ENCODE measurements at regions not wholly inside any gene's neighbourhood (a gene's known extent, or its start where the extent isn't known, plus 50 kb on each side); places are given as distances from the start of the nearest gene placed in this dataset.

- Histone ChIP-seq H3K4me1 (ENCODE audit: insufficient read depth, low read length) (peaks cover 4% of the 10 kb centered on the region; the same call in 1 of the 2 replicates), H2BK20ac (ENCODE audit: low read depth, low read length, poor library complexity, severe bottlenecking) (no peak overlapping the region), H4K5ac (ENCODE audit: insufficient read length, low read depth, low read length) (no peak overlapping the region), H3K23me2 (ENCODE audit: insufficient read length, low read depth, low read length, poor library complexity, severe bottlenecking) (no peaks in the 10 kb centered on the region), H4K91ac (ENCODE audit: insufficient read length, low read depth, low read length) (no peak overlapping the region), H2AK5ac (ENCODE audit: insufficient read length, low read length) (no peak overlapping the region), H3K56ac (ENCODE audit: insufficient read length, low read depth, low read length) (no peak overlapping the region), H4K8ac (replicated peaks; ENCODE audit: insufficient read length, low read depth, low read length) (no peak overlapping the region), H3K79me1 (ENCODE audit: insufficient read depth, low read depth, low read length, poor library complexity, severe bottlenecking) (no peaks in the 10 kb centered on the region), H3K9ac (ENCODE audit: extremely low read depth, insufficient read length, low read length) (no peak overlapping the region), H3K14ac (ENCODE audit: insufficient read depth, low read length) (no peak overlapping the region), H3K27me3 (ENCODE audit: insufficient read depth, low read length) (no peaks in the 10 kb centered on the region), H3K4me2 (ENCODE audit: insufficient read depth, insufficient read length, low read length) (peak overlapping the region; percentile 33), H2AFZ (ENCODE audit: low read length) (peak overlapping the region; percentile 23), H4K20me1 (ENCODE audit: control insufficient read depth, insufficient read depth, insufficient read length) (no peaks in the 10 kb centered on the region), H3K23ac (ENCODE audit: insufficient read length, low read depth, low read length) (no peak overlapping the region), H2BK120ac (ENCODE audit: low read depth, low read length, poor library complexity, severe bottlenecking) (no peak overlapping the region), H2BK5ac (ENCODE audit: insufficient read length, low read length) (no peak overlapping the region), H3K18ac (ENCODE audit: insufficient read length, low read depth, low read length) (no peak overlapping the region), H3K4ac (ENCODE audit: low read depth, low read length) (no peak overlapping the region), H3T11ph (ENCODE audit: low read length) (no peak overlapping the region), H2BK12ac (ENCODE audit: insufficient read length, low read depth, low read length) (no peak overlapping the region), H3K27ac (ENCODE audit: insufficient read length, low read depth, low read length) (no peak overlapping the region), H3K79me2 (ENCODE audit: insufficient read depth, low read length) (no peaks in the 10 kb centered on the region), H3K9me3 (ENCODE audit: control insufficient read depth, low read depth, low read length) (no peaks in the 10 kb centered on the region), H2BK15ac (ENCODE audit: low read depth, low read length) (no peak overlapping the region)
- Mint-ChIP-seq H3K27me3 (ENCODE audit: low read depth) (no peaks in the 10 kb centered on the region), H3K4me3 (no peak overlapping the region), H3K9me3 (peaks cover 3 to 10% of the 10 kb centered on the region in 2 experiments; a peak in 4 of 5 replicates), H3K27ac (no peak overlapping the region; a peak in 2 of 7 replicates), H3K36me3 (ENCODE audit: insufficient read depth in 1 of 3, low read depth in 3 of 3) (no peaks in the 10 kb centered on the region), H3K4me1 (peaks cover 14 to 15% of the 10 kb centered on the region in 2 experiments)
- WGBS (ENCODE audit: extremely low coverage, insufficient read length, low lambda C conversion rate): no CpG with 5 or more reads among the region's 5 CpGs
- DNase-seq: no peak
- no peak for TF ChIP-seq CTCF (conservative IDR thresholded peaks at IDR 0.05)
Observed at GRCh38 chr11:39345834-39346442, 2113.5 kb downstream of the LRRC4C start.
